ENCODE measurements at regions not wholly inside any gene's neighbourhood (a gene's known extent, or its start where the extent isn't known, plus 50 kb on each side); places are given as distances from the start of the nearest gene placed in this dataset.
"Not testable (repeated sequence)": the region's sequence is repeated elsewhere in the genome, so short reads cannot be mapped to it uniquely, and the experiment has no call there.

DNA sequence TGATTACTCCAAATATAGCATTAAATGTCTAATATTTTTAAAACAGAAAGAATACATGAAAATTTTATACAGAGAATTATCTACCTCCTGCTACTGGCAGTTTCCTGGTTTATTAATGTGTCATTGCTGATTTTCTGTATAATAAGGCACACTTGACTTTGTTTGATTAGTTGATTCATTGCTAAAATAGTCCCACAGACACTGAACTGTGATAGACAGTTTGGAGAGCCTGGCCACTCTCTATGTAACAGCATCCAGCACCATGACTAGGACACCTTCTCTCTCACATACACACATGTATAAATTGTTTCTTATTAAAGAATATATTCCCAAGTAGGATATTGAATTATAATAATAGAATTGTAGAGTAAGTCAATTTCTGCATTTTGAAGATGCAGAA is 368.5 kb upstream of the SNX7 start:
- DNase-seq (ENCODE audit: low spot score): no peak
- TF ChIP-seq CTCF (IDR thresholded peaks at IDR 0.05): no peak
- ATAC-seq (ENCODE audit: low FRiP score): no peak

- ATAC-seq (ENCODE audit: low FRiP score) (no peak), DNase-seq (ENCODE audit: low spot score) (no peak)
- no peak for TF ChIP-seq CTCF (IDR thresholded peaks at IDR 0.05)
These were observed 368.5 kb upstream of the DPYD start for GRCh38 chr1:98289311-98289710.

DNA sequence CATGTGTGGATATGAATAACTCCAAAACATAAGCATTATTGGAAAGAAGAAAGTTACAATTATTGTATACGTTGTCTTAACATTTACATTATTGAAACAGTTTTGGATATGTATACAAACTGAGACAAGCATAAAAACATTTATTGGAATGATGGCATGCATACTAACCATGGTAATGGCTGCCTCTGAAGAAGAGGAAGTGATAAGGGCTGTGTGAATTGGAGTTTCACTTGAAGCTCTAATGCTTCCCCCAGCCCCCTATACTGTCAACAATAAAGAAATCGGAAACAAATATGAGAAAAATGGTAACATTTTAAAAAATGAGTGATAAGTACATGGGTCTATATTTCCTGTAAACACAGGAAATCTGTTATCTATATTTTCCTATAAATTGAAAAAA is 367.7 kb upstream of the DPYD start:
- DNase-seq (ENCODE audit: low spot score): no peak
- no peak for TF ChIP-seq CTCF (IDR thresholded peaks at IDR 0.05)
- ATAC-seq (ENCODE audit: low FRiP score): no peak

DNA sequence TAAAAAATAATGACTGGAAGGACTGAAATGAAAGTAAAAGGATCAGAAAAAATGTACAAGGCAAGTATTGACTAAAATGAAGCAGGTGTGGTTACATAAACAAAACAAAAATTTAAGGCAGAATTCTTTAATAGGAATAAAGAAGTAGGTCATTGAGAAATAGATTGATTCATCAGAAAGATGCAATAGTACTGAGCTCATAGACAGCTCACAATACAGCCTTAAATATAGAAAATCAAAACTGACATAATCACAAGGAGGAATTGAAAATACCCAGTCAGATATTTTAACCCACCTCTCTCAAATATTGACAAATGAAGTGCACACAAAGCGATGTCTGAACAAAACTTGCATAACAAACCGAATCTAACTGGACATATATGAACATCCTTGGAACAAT is 366.8 kb upstream of the DPYD start:
- DNase-seq (ENCODE audit: low spot score): no peak
- no peak for TF ChIP-seq CTCF (IDR thresholded peaks at IDR 0.05)
- ATAC-seq (ENCODE audit: low FRiP score): no peak

DNA sequence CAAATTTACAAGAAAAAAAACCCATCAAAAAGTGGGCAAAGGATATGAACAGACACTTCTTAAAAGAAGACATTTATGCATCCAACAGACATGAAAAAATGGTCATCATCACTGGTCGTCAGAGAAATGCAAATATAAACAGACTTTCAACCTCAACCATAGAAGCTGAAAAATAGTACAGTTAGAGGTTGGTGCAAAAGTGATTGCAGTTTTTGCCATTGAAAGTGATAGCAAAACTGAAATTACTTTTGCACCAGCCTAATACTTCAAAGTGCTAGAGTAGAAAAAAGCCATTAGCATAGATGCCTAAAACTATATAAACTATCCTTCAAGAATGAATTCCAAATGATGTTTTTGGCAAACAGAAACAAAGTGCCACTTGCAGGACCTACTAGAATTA is 365.8 kb upstream of the DPYD start:
- TF ChIP-seq CTCF (IDR thresholded peaks at IDR 0.05): no peak
- DNase-seq (ENCODE audit: low spot score) (no peak), ATAC-seq (ENCODE audit: low FRiP score) (no peak)

DNA sequence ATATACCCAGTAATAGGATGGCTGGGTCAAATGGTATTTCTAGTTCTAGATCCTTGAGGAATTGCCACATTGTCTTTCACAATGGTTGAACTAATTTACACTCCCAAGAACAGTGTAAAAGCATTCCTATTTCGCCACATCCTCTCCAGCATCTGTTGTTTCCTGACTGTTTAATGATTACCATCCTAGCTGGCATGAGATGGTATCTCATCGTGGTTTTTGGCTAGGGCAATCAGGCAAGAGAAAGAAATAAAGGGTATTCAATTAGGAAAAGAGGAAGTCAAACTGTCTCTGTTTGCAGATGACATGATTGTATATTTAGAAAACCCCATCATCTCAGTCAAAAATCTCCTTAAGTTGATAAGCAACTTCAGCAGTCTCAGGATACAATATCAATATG is 364.5 kb upstream of the DPYD start:
- ATAC-seq (ENCODE audit: low FRiP score): not testable (repeated sequence)

GRCh38 chr1:98280049-98280448 is 359.2 kb upstream of the DPYD start:
- no peak for TF ChIP-seq CTCF (IDR thresholded peaks at IDR 0.05)
- no peak for ATAC-seq (ENCODE audit: low FRiP score)

More for the DNA sequence above, 364.5 kb upstream of the DPYD start:
- DNase-seq (ENCODE audit: low spot score): not testable (repeated sequence)

DNA sequence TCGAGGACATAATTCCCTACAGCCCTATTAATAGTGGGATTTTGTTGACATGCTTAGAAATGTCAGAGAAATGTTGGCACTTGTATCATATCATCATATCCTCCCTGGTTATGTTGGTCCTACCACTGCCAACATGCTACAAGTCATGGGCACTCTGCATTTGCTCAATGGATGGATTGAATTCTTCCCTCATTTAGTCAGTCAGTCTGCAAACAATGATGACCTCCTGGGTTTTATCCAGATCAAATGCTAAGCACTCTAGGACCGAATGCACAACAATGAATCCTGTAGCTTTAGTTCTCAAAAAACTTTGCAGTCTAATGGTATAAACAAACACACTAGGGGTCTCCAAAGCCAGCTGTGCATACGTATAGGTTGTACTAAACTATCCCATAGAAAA is 357.2 kb upstream of the DPYD start:
- ATAC-seq (ENCODE audit: low FRiP score) (no peak), DNase-seq (ENCODE audit: low spot score) (no peak)
- TF ChIP-seq CTCF (IDR thresholded peaks at IDR 0.05): no peak

More at GRCh38 chr1:98280049-98280448, 359.2 kb upstream of the DPYD start:
- no peak for DNase-seq (ENCODE audit: low spot score)

Measured in omental fat pad (tissue), 3 donors.